ENCODE measurements at regions not wholly inside any gene's neighbourhood (a gene's known extent, or its start where the extent isn't known, plus 50 kb on each side); places are given as distances from the start of the nearest gene placed in this dataset.

- Mint-ChIP-seq H3K4me1 (no peaks in the 10 kb centered on the region), H3K4me3 (no peak overlapping the region), H3K27ac (no peak overlapping the region), H3K27me3 (no peaks in the 10 kb centered on the region), H3K9me3 (peaks cover 0 to 6% (median 2%) of the 10 kb centered on the region in 7 donors), H3K36me3 (no peaks in the 10 kb centered on the region)
- no peak for DNase-seq
- Histone ChIP-seq H3K27ac (ENCODE audit: insufficient read depth, low read length, poor library complexity, severe bottlenecking) (no peak overlapping the region), H3K36me3 (ENCODE audit: control insufficient read depth, insufficient read depth, low read length) (no peaks in the 10 kb centered on the region), H3K4me3 (ENCODE audit: low read depth, low read length) (no peak overlapping the region), H3K9me3 (ENCODE audit: control insufficient read depth in 2 of 2, low read length in 2 of 2) (no peaks in the 10 kb centered on the region), H3K4me1 (ENCODE audit: control insufficient read depth, insufficient read depth, low read length, poor library complexity, severe bottlenecking) (no peaks in the 10 kb centered on the region), H3K27me3 (ENCODE audit: control insufficient read depth, insufficient read depth, low read length) (no peaks in the 10 kb centered on the region)
- no peak for ATAC-seq (ENCODE audit: low read depth in 2 of 2)
These were observed 1026.0 kb upstream of the ARRDC3 start for GRCh38 chr5:92409134-92409533.

DNA sequence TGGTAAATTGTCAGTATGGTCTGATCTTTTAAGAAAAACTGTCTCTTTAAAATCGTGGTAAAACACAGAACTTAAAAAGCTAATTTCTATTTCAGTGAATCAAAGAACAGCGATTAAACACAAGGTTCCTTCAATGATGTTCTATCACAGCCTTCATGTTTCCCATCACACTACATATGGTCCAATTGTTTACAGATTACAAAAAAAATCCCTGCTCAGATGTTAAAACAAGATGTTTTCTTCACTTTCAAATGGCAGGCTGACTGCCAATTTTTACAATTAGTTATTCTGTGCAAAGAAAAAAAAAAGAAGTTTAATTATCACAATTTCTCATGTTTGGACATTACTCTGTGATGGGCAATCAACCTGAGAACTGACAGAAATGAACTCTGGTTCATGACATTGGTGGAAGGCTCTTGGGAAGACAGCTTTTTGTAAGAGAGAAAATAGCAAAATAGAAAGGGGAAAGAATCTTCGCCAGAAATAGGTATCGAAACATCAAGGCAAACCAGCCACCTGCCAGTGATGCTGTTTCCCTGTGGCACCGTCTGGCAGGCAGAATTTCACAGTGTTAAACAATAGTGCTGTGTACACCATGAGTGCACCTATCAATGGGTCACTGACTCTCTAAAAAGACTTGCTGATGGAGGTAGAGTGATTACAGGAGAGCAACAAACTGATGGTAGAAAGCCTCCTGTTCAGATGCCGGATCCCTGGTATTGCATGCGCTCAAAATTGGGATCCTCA is 1020.0 kb upstream of the ARRDC3 start:
- Mint-ChIP-seq H3K9me3 (peaks cover 0 to 6% (median 3%) of the 10 kb centered on the region in 7 donors), H3K27ac (no peak overlapping the region), H3K4me3 (no peak overlapping the region), H3K4me1 (no peaks in the 10 kb centered on the region), H3K27me3 (no peaks in the 10 kb centered on the region), H3K36me3 (no peaks in the 10 kb centered on the region)
- Histone ChIP-seq H3K36me3 (ENCODE audit: control insufficient read depth, insufficient read depth, low read length) (no peaks in the 10 kb centered on the region), H3K9me3 (ENCODE audit: control insufficient read depth in 2 of 2, low read length in 2 of 2) (no peaks in the 10 kb centered on the region), H3K27me3 (ENCODE audit: control insufficient read depth, insufficient read depth, low read length) (no peaks in the 10 kb centered on the region), H3K4me3 (ENCODE audit: low read depth, low read length) (no peak overlapping the region), H3K4me1 (ENCODE audit: control insufficient read depth, insufficient read depth, low read length, poor library complexity, severe bottlenecking) (no peaks in the 10 kb centered on the region), H3K27ac (ENCODE audit: insufficient read depth, low read length, poor library complexity, severe bottlenecking) (no peak overlapping the region)
- DNase-seq (no peak), ATAC-seq (ENCODE audit: low read depth in 2 of 2) (no peak)

- ATAC-seq (ENCODE audit: low read depth in 2 of 2), result no peak
- H3K36me3 ChIP-seq (ENCODE audit: control insufficient read depth, insufficient read depth, low read length), result no peaks in the 10 kb centered on the region
- no peak overlapping the region for H3K4me3 ChIP-seq (ENCODE audit: low read depth, low read length)
- H3K9me3 ChIP-seq (ENCODE audit: control insufficient read depth in 2 of 2, low read length in 2 of 2), result no peaks in the 10 kb centered on the region
- Mint-ChIP-seq H3K27ac (no peak overlapping the region), H3K4me1 (no peaks in the 10 kb centered on the region), H3K4me3 (no peak overlapping the region), H3K9me3 (peaks cover 0 to 9% (median 3%) of the 10 kb centered on the region in 7 donors), H3K27me3 (no peaks in the 10 kb centered on the region), H3K36me3 (no peaks in the 10 kb centered on the region)
- H3K4me1 ChIP-seq (ENCODE audit: control insufficient read depth, insufficient read depth, low read length, poor library complexity, severe bottlenecking), result no peaks in the 10 kb centered on the region
- no peak overlapping the region for H3K27ac ChIP-seq (ENCODE audit: insufficient read depth, low read length, poor library complexity, severe bottlenecking)
- H3K27me3 ChIP-seq (ENCODE audit: control insufficient read depth, insufficient read depth, low read length), result no peaks in the 10 kb centered on the region
- DNase-seq, result no peak
These were observed 1018.9 kb upstream of the ARRDC3 start for GRCh38 chr5:92402045-92402444.

- Mint-ChIP-seq H3K9me3 (peaks cover 0 to 9% (median 3%) of the 10 kb centered on the region in 7 donors), H3K4me3 (no peak overlapping the region), H3K27ac (no peak overlapping the region), H3K27me3 (no peaks in the 10 kb centered on the region), H3K36me3 (no peaks in the 10 kb centered on the region), H3K4me1 (no peaks in the 10 kb centered on the region)
- Histone ChIP-seq H3K36me3 (ENCODE audit: control insufficient read depth, insufficient read depth, low read length) (no peaks in the 10 kb centered on the region), H3K27ac (ENCODE audit: insufficient read depth, low read length, poor library complexity, severe bottlenecking) (no peak overlapping the region), H3K4me3 (ENCODE audit: low read depth, low read length) (no peak overlapping the region), H3K27me3 (ENCODE audit: control insufficient read depth, insufficient read depth, low read length) (no peaks in the 10 kb centered on the region), H3K9me3 (ENCODE audit: control insufficient read depth in 2 of 2, low read length in 2 of 2) (no peaks in the 10 kb centered on the region), H3K4me1 (ENCODE audit: control insufficient read depth, insufficient read depth, low read length, poor library complexity, severe bottlenecking) (no peaks in the 10 kb centered on the region)
- ATAC-seq (ENCODE audit: low read depth in 2 of 2) (no peak), DNase-seq (no peak)
These were observed 1018.4 kb upstream of the ARRDC3 start for GRCh38 chr5:92401492-92401891.

GRCh38 chr5:92394936-92395335 is 1011.8 kb upstream of the ARRDC3 start:
- Mint-ChIP-seq H3K9me3 (peaks cover 0 to 13% (median 2%) of the 10 kb centered on the region in 7 donors), H3K4me3 (no peak overlapping the region), H3K27ac (no peak overlapping the region), H3K27me3 (no peaks in the 10 kb centered on the region), H3K4me1 (no peaks in the 10 kb centered on the region), H3K36me3 (no peaks in the 10 kb centered on the region)
- Histone ChIP-seq H3K27me3 (ENCODE audit: control insufficient read depth, insufficient read depth, low read length) (no peaks in the 10 kb centered on the region), H3K27ac (ENCODE audit: insufficient read depth, low read length, poor library complexity, severe bottlenecking) (no peak overlapping the region), H3K4me3 (ENCODE audit: low read depth, low read length) (no peak overlapping the region), H3K9me3 (ENCODE audit: control insufficient read depth in 2 of 2, low read length in 2 of 2) (no peaks in the 10 kb centered on the region), H3K36me3 (ENCODE audit: control insufficient read depth, insufficient read depth, low read length) (no peaks in the 10 kb centered on the region), H3K4me1 (ENCODE audit: control insufficient read depth, insufficient read depth, low read length, poor library complexity, severe bottlenecking) (no peaks in the 10 kb centered on the region)
- DNase-seq (no peak), ATAC-seq (ENCODE audit: low read depth in 2 of 2) (no peak)

- ATAC-seq (ENCODE audit: low read depth in 2 of 2), result no peak
- Histone ChIP-seq H3K9me3 (ENCODE audit: control insufficient read depth in 2 of 2, low read length in 2 of 2) (no peaks in the 10 kb centered on the region), H3K4me1 (ENCODE audit: control insufficient read depth, insufficient read depth, low read length, poor library complexity, severe bottlenecking) (no peaks in the 10 kb centered on the region), H3K36me3 (ENCODE audit: control insufficient read depth, insufficient read depth, low read length) (no peaks in the 10 kb centered on the region), H3K27me3 (ENCODE audit: control insufficient read depth, insufficient read depth, low read length) (no peaks in the 10 kb centered on the region), H3K4me3 (ENCODE audit: low read depth, low read length) (no peak overlapping the region), H3K27ac (ENCODE audit: insufficient read depth, low read length, poor library complexity, severe bottlenecking) (no peak overlapping the region)
- H3K9me3 Mint-ChIP-seq, result peaks cover 0 to 10% (median 3%) of the 10 kb centered on the region in 7 donors
- no peak overlapping the region for H3K27ac Mint-ChIP-seq
- no peak overlapping the region for H3K4me3 Mint-ChIP-seq
- no peaks in the 10 kb centered on the region for H3K4me1 Mint-ChIP-seq
- no peaks in the 10 kb centered on the region for H3K27me3 Mint-ChIP-seq
- no peak for DNase-seq
- H3K36me3 Mint-ChIP-seq, result no peaks in the 10 kb centered on the region
These were observed 1007.5 kb upstream of the ARRDC3 start for GRCh38 chr5:92390657-92391056.

GRCh38 chr5:92380069-92380770 is 997.1 kb upstream of the ARRDC3 start:
- ATAC-seq (ENCODE audit: low read depth in 2 of 2) (no peak), DNase-seq (no peak)
- no peaks in the 10 kb centered on the region for H3K27me3 Mint-ChIP-seq
- no peak overlapping the region for H3K4me3 Mint-ChIP-seq
- H3K9me3 Mint-ChIP-seq, result peaks cover 0 to 7% (median 2%) of the 10 kb centered on the region in 7 donors
- Histone ChIP-seq H3K27ac (ENCODE audit: insufficient read depth, low read length, poor library complexity, severe bottlenecking) (no peak overlapping the region), H3K9me3 (ENCODE audit: control insufficient read depth in 2 of 2, low read length in 2 of 2) (no peaks in the 10 kb centered on the region), H3K4me3 (ENCODE audit: low read depth, low read length) (no peak overlapping the region), H3K27me3 (ENCODE audit: control insufficient read depth, insufficient read depth, low read length) (no peaks in the 10 kb centered on the region), H3K4me1 (ENCODE audit: control insufficient read depth, insufficient read depth, low read length, poor library complexity, severe bottlenecking) (no peaks in the 10 kb centered on the region), H3K36me3 (ENCODE audit: control insufficient read depth, insufficient read depth, low read length) (no peaks in the 10 kb centered on the region)
- no peak overlapping the region for H3K27ac Mint-ChIP-seq
- no peaks in the 10 kb centered on the region for H3K4me1 Mint-ChIP-seq
- peaks cover 3% of the 10 kb centered on the region for H3K36me3 Mint-ChIP-seq

Data from CD4-positive, CD25-positive, alpha-beta regulatory T cell (primary cell).